Tibial nerve (tissue), 4 donors: ENCODE measurements at regions not wholly inside any gene's neighbourhood (a gene's known extent, or its start where the extent isn't known, plus 50 kb on each side); places are given as distances from the start of the nearest gene placed in this dataset.

Experiments used
- CTCF ChIP-seq, 5 experiments: fragments of 200-600 bp in 3 of 5; fragments of 450-650 bp in 2 of 5; sonication (generic) in 3 of 5; IDR thresholded peaks; one replicate each; pipeline ENCODE4 v1.5.1; 2016 to 2019; ENCODE audit warnings: antibody characterized with exemption in 5 of 5, mild to moderate bottlenecking in 3 of 5, moderate library complexity in 2 of 5
- EP300 ChIP-seq, 2 donors: sonication (generic); formaldehyde crosslinking; IDR thresholded peaks; one replicate each; pipeline ENCODE4 v1.6.1; 2017; ENCODE audit warnings: antibody characterized with exemption in 2 of 2, mild to moderate bottlenecking in 1 of 2
- POLR2A ChIP-seq, 2 donors: fragments of 450-650 bp; IDR thresholded peaks; one replicate each; pipeline ENCODE4 v1.6.1; 2017; ENCODE audit warnings: antibody characterized with exemption in 2 of 2, mild to moderate bottlenecking in 2 of 2, moderate library complexity in 2 of 2

GRCh38 chr4:81833576-81833975 is 361.9 kb upstream of the RASGEF1B start:
- no peak for TF ChIP-seq POLR2A (IDR thresholded peaks at IDR 0.05)
- TF ChIP-seq CTCF (IDR thresholded peaks at IDR 0.05): no peak
- no peak for TF ChIP-seq EP300 (IDR thresholded peaks at IDR 0.05)
